Stomach (tissue), 8 donors: ENCODE measurements at regions not wholly inside any gene's neighbourhood (a gene's known extent, or its start where the extent isn't known, plus 50 kb on each side); places are given as distances from the start of the nearest gene placed in this dataset.

ENCODE experiments used
- DNase-seq, 2 donors: peaks; one replicate each; pipeline versions ENCODE4 v3.0.0 to v3.0.0-alpha.2; 2013 to 2019
- H3K27ac ChIP-seq, 5 donors: fragments of 200-600 bp in 4 of 5; sonication (generic) in 4 of 5; one replicate each; pipeline ENCODE4 v1.5.1; 2013 to 2019; ENCODE audit warnings: mild to moderate bottlenecking in 1 of 5, moderate library complexity in 1 of 5
- H3K27me3 ChIP-seq, 3 donors: fragments of 200-600 bp; sonication (generic); one replicate each; pipeline ENCODE4 v1.5.1; 2017 to 2019; ENCODE audit warnings: mixed run types in 1 of 3
- H3K36me3 ChIP-seq, 4 donors: fragments of 200-600 bp; sonication (generic); 1 replicate in 3 of 4; 2 replicates in 1 of 4; pipeline ENCODE4 v1.5.1; 2016 to 2019
- H3K4me1 ChIP-seq, 4 donors: fragments of 200-600 bp; sonication (generic); one replicate each; pipeline ENCODE4 v1.5.1; 2016 to 2019
- H3K4me3 ChIP-seq, 4 donors: fragments of 200-600 bp; sonication (generic) in 3 of 4; one replicate each; pipeline ENCODE4 v1.5.1; 2016 to 2019; ENCODE audit warnings: mild to moderate bottlenecking in 1 of 4
- H3K9me3 ChIP-seq, 4 donors: fragments of 200-600 bp; sonication (generic); one replicate each; pipeline ENCODE4 v1.5.1; 2016 to 2019
- EP300 ChIP-seq: sonication (generic); formaldehyde crosslinking; IDR thresholded peaks from one replicate; pipeline ENCODE4 v1.6.1; 2017; ENCODE audit warnings: antibody characterized with exemption
- POLR2A ChIP-seq, 4 donors: fragments of 450-650 bp; IDR thresholded peaks; one replicate each; pipeline ENCODE4 v1.6.1; 2016; ENCODE audit warnings: antibody characterized with exemption in 4 of 4, control low read depth in 2 of 4, mild to moderate bottlenecking in 1 of 4, moderate library complexity in 1 of 4
- POLR2AphosphoS5 ChIP-seq, 3 donors: sonication (generic); formaldehyde crosslinking; IDR thresholded peaks; one replicate each; pipeline ENCODE4 v1.6.1; 2016; ENCODE audit warnings: antibody characterized with exemption in 3 of 3
- WGBS, 5 donors: extraction: QIAGEN DNeasy Blood & Tissue Kit in 3 of 5; methylation state at CpG; one replicate each; pipeline versions ENCODE4 v1.1.5 to v1.1.7; 2013 to 2018; 5-methylcytosine and 5-hydroxymethylcytosine counted together
- intact Hi-C: fragments of 100-400 bp; cut with DNase I; formaldehyde crosslinking; loops from one replicate; pipeline ENCODE4 v1.15.1; 2023; ENCODE audit warnings: low total_unique reads
- TF ChIP-seq, protein P1 (sequence below), 7 experiments: fragments of 450-650 bp in 4 of 7; fragments of 200-600 bp in 3 of 7; sonication (generic) in 3 of 7; IDR thresholded peaks; one replicate each; pipeline ENCODE4 v1.5.1; 2016 to 2019; ENCODE audit warnings: antibody characterized with exemption in 7 of 7, control low read depth in 2 of 7, mild to moderate bottlenecking in 1 of 7
- donor health status: healthy with polysubstance abuse.
- donor health status: Bipolar disorder and iron deficiency.
- donor health status: healthy.

DNA sequence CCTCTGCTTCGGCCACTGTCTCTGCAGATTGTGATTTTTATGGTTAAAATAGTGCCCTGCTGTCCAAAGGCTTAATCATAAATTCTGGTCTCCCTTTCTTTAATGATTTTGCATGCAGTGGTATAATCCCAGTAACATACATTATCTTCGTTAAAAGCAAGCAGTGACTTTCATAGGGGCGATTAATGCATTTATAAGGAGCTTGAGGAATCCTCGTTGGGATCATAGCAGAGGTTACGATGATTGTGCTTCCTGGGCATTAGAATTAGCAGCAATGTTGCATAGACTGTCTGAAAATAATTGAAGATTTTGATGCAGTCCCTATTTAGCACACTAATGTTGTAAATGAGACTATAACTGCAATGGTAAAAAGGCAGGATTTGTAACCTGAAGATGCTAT, 181.3 kb downstream of the PRL start:
- intact Hi-C loops, result no loop called here
- no peak for DNase-seq
- Histone ChIP-seq H3K9me3 (no peaks in the 10 kb centered on the region), H3K27me3 (no peaks in the 10 kb centered on the region), H3K27ac (no peak overlapping the region), H3K4me3 (no peak overlapping the region), H3K36me3 (no peaks in the 10 kb centered on the region), H3K4me1 (no peaks in the 10 kb centered on the region)
- WGBS, 5 donors, result 71 to 87% (median 82%) methylated on average over 5 of the region's 5 CpGs
- TF ChIP-seq POLR2AphosphoS5 (IDR thresholded peaks at IDR 0.05) (no peak), POLR2A (IDR thresholded peaks at IDR 0.05) (no peak), EP300 (no peak)
- TF ChIP-seq, protein P1, sequence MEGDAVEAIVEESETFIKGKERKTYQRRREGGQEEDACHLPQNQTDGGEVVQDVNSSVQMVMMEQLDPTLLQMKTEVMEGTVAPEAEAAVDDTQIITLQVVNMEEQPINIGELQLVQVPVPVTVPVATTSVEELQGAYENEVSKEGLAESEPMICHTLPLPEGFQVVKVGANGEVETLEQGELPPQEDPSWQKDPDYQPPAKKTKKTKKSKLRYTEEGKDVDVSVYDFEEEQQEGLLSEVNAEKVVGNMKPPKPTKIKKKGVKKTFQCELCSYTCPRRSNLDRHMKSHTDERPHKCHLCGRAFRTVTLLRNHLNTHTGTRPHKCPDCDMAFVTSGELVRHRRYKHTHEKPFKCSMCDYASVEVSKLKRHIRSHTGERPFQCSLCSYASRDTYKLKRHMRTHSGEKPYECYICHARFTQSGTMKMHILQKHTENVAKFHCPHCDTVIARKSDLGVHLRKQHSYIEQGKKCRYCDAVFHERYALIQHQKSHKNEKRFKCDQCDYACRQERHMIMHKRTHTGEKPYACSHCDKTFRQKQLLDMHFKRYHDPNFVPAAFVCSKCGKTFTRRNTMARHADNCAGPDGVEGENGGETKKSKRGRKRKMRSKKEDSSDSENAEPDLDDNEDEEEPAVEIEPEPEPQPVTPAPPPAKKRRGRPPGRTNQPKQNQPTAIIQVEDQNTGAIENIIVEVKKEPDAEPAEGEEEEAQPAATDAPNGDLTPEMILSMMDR (IDR thresholded peaks at IDR 0.05), result no peak

DNA sequence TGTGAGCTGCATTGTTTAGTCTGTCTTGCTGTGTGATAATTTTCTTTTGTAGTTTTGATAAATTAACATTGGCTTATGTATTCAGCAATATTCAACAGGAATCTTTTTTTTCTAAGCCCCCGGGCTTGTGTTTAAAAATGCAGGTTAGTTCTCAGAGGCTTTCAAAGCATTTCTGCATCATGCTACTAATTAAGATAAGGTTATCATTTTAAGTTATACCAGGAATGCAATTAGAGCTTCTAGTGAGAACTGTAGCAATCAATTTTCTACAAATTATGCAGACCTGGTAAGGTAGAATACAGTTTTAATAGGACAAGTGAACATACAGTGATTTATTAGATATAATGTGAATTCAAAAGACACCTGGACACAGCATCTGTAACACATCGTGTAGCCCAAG, 179.2 kb downstream of the PRL start:
- 50 to 67% (median 60%) methylated on average over 2 of the region's 2 CpGs for WGBS, 5 donors

DNA sequence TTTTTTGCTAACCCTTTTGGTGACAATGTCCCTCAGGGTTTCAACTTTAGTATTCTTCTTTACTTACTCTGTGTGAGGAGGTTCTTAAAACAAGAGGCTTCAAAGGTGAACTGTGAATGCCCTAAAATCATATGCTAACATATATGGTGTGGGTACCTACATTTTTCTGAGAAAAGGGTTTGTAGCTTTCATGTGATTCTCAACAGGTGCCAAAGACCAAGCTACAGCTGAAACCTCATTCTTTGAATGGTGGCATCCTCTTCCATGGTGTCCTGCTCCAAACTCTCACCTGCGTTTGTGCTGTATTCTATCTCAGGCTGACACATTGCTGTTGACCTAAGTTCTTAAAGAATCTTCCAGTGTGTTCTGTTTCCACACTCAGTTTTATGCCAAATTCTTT, 177.3 kb downstream of the PRL start:
- Histone ChIP-seq H3K36me3 (no peaks in the 10 kb centered on the region), H3K4me1 (no peaks in the 10 kb centered on the region), H3K4me3 (no peak overlapping the region), H3K9me3 (no peaks in the 10 kb centered on the region), H3K27me3 (no peaks in the 10 kb centered on the region), H3K27ac (no peak overlapping the region)
- intact Hi-C loops, result no loop called here
- no peak for DNase-seq
- TF ChIP-seq POLR2A (IDR thresholded peaks at IDR 0.05) (no peak), EP300 (no peak), POLR2AphosphoS5 (IDR thresholded peaks at IDR 0.05) (no peak)
- TF ChIP-seq, protein P1 (IDR thresholded peaks at IDR 0.05), result no peak
- 73 to 95% (median 86%) methylated on average over 1 of the region's 1 CpG for WGBS, 5 donors

More for the DNA sequence above, 179.2 kb downstream of the PRL start:
- TF ChIP-seq EP300, result no peak
- TF ChIP-seq POLR2A (IDR thresholded peaks at IDR 0.05), result no peak
- TF ChIP-seq, protein P1 (IDR thresholded peaks at IDR 0.05), result no peak
- no peak for TF ChIP-seq POLR2AphosphoS5 (IDR thresholded peaks at IDR 0.05)
- H3K36me3 ChIP-seq, result no peaks in the 10 kb centered on the region
- H3K27me3 ChIP-seq, result no peaks in the 10 kb centered on the region
- no peak for DNase-seq
- H3K27ac ChIP-seq, result no peak overlapping the region
- H3K4me1 ChIP-seq, result no peaks in the 10 kb centered on the region
- intact Hi-C loops, result no loop called here
- no peak overlapping the region for H3K4me3 ChIP-seq
- H3K9me3 ChIP-seq, result no peaks in the 10 kb centered on the region

DNA sequence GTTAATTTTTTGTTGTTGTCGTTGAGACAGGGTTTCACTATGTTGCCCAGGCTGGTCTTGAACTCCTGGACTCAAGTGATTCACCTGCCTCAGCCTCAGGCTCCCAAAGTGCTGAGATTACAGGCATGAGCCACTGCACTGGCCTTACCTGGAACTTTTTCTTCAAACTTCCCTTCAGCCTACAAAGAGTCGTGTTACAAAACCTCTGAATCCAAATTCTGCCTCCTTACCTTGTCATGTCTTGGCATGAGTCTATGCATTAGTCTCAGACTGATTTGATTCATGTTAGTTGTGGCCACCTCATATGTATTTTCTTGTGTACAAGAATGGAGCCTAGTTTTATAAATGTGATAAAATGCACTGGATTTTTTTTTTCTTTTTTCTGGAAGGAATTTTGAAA, 172.1 kb downstream of the PRL start:
- H3K27me3 ChIP-seq, result no peaks in the 10 kb centered on the region
- WGBS, 5 donors, result 63 to 85% (median 78%) methylated on average over 2 of the region's 2 CpGs

More for the DNA sequence above, 172.1 kb downstream of the PRL start:
- Histone ChIP-seq H3K4me1 (no peaks in the 10 kb centered on the region), H3K4me3 (no peak overlapping the region), H3K36me3 (no peaks in the 10 kb centered on the region), H3K27ac (no peak overlapping the region), H3K9me3 (peaks cover 0 to 15% (median 5%) of the 10 kb centered on the region in 4 donors)
- intact Hi-C loops, result no loop called here
- DNase-seq, result no peak
- TF ChIP-seq, protein P1 (IDR thresholded peaks at IDR 0.05), result no peak
- TF ChIP-seq EP300, result no peak
